Epithelial cell of esophagus (primary cell): ENCODE measurements at regions not wholly inside any gene's neighbourhood (a gene's known extent, or its start where the extent isn't known, plus 50 kb on each side); places are given as distances from the start of the nearest gene placed in this dataset.

ENCODE experiments used
- DNase-seq: peaks from one replicate; pipeline ENCODE4 v3.0.0; 2010; ENCODE audit warnings: low read depth
- H3K4me3 ChIP-seq: 2 replicates; pipeline ENCODE4 v1.5.1; 2011; ENCODE audit warnings: mild to moderate bottlenecking, low read length, control low read depth
- TF ChIP-seq, protein P1 (sequence below): IDR thresholded peaks from 2 replicates; pipeline ENCODE4 v1.5.1; 2011; ENCODE audit warnings: low read depth, mild to moderate bottlenecking, low read length, control low read depth, inconsistent platforms; ENCODE audit not compliant: insufficient read depth; ENCODE audit errors: missing control alignments

DNA sequence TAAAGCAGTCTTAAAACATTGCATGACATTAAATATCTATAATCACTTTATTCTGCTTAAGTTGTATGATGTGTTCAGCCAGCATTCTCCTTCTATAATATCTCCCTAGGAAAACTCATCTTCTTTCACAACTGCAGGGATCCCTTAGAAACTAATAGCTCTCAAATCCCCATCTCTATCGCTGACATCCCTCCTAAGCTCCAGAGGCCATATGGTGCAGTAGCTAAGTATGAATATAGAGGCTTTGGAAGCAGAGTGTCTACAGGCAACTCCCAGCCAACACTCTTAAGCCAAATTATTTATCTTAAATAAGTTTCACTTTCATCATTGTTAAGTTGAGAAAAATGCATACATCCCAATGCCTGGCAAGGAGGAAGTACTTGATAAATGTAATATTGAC is 349.5 kb upstream of the MIR17HG start:
- H3K4me3 ChIP-seq = no peak overlapping the region
- DNase-seq = no peak
- TF ChIP-seq, protein P1, sequence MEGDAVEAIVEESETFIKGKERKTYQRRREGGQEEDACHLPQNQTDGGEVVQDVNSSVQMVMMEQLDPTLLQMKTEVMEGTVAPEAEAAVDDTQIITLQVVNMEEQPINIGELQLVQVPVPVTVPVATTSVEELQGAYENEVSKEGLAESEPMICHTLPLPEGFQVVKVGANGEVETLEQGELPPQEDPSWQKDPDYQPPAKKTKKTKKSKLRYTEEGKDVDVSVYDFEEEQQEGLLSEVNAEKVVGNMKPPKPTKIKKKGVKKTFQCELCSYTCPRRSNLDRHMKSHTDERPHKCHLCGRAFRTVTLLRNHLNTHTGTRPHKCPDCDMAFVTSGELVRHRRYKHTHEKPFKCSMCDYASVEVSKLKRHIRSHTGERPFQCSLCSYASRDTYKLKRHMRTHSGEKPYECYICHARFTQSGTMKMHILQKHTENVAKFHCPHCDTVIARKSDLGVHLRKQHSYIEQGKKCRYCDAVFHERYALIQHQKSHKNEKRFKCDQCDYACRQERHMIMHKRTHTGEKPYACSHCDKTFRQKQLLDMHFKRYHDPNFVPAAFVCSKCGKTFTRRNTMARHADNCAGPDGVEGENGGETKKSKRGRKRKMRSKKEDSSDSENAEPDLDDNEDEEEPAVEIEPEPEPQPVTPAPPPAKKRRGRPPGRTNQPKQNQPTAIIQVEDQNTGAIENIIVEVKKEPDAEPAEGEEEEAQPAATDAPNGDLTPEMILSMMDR = no peak

DNA sequence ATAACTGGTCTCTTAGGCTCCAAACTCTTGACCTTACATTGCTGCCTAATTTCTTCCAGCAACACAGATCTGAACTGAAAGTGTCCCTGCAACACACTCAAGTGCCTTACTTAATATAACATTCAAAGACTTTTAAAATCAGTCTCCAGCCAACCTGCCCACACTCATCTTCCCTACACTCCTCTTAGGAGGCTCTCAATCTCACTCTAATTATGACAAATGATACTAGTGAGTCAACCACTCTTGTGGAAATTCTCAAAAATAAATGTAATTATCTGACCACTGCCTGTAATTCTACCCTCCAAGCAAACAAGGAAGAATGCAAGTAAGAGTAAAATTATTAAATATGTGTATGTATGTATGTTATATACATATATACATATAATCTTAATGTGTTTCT is 348.1 kb upstream of the MIR17HG start:
- no peak overlapping the region for H3K4me3 ChIP-seq
- TF ChIP-seq, protein P1 = no peak
- no peak for DNase-seq

DNA sequence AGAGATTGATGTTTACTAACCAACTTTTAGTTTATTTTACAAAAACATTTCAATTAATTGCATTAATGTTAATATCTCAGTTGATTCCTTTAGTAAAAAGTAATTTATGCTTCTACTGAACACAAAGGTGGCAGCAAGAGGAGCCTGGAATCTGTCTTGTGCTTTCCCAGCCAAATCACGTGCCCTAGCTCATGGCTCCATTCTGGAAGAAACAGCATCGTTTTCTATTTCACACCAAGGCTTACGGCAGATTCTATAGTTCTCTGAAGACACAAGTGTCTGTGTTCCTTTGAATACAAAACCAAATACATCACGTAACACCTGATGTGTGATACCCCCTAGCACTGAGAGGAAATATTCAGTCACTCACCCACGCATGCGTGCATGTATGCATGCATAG is 346.1 kb upstream of the MIR17HG start:
- no peak for DNase-seq
- TF ChIP-seq, protein P1 = no peak
- no peak overlapping the region for H3K4me3 ChIP-seq

DNA sequence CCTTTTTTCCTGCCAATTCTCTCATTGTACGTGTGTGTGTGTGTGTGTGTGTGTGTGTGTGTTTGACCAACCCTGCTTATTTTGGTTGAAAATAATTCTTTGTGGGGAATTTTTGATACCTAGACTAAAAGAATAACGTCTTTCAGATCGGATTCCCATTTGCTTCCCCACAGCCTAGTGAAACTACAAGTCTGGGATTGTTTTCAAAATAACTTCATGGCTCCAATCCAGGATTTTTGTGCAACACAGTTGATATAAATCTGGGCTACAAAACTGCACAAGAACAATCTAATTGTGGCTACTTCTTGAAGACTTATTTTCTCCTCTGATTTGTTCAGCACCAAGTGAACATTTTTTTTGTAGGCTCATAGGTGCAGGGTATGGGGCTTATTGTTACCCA is 332.8 kb upstream of the MIR17HG start:
- DNase-seq = no peak
- H3K4me3 ChIP-seq = no peak overlapping the region
- TF ChIP-seq, protein P1 = no peak

DNA sequence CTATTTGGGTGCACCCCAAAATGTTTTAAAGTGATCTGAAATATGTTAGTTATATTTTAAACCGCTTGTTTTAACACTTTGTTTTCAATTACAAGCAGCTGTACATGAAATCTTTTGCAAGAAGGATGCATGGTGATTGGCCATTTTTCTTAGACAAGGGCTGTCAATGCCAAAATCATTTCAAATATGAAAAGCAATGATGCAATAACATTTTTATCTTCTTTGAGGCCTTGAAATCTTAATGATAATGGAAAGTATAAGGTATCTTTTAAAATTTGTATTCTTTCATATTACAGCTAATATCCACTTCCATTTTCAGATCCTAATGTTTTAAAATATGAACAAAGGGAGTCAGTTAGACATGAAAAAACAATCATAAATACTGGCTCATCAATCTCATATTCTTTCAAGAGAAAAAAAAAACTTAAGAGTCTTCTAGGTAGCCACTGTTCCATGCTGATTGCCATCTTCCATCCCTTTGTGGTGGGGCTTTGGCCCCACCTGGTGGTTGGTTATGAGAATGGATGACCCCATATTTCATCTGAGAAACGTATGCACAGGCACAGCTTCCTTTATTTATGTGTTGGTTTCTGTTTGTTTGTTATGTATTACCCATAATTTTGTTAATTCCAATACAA is 330.3 kb upstream of the MIR17HG start:
- TF ChIP-seq, protein P1 = peak; percentile 82
- no peak overlapping the region for H3K4me3 ChIP-seq
- DNase-seq = peak; percentile 61

DNA sequence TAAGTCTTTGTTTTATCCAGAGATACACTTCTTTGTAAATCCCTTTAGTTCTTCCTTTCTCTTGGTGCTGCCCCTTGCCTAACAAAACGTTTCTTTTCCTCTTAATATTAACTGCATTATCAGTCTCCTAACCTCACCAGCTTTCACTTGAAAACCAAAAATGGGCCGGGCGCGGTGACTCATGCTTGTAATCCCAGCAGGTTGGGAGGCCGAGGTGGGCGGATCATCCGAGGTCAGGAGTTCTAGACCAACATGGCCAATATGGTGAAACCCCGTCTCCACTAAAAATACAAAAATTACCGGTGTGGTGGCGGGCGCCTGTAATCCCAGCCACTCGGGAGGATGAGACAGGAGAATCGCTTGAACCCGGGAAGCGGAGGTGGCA is 329.8 kb upstream of the MIR17HG start:
- TF ChIP-seq, protein P1 = no peak
- DNase-seq = peak; percentile 25
- no peak overlapping the region for H3K4me3 ChIP-seq

DNA sequence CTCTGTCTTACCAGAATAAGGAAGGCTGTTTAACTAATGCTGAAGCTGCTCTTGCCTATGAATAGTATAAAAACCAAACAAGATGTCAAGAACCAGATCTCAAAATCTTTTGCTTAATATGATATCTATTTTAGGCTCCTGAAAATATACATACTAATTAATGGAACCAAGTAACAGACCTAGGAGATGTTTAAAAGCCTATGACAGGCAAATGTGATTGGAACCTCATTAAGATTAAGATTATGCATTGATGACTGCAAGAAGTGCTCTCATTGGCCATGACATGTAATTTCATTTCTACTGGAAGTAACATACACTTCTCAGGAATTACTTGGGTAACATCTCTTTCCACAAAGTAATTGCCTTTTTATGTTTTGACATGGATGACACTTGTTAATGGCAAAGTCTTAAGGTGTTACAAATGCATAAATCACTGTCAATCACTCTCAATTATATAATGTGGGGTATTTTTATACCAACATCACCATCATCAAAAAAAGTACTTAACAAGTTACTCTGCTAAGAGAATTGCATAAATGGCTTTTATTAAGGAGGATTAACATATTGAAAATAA is 326.9 kb upstream of the MIR17HG start:
- H3K4me3 ChIP-seq = no peak overlapping the region
- TF ChIP-seq, protein P1 = no peak
- DNase-seq = no peak
